Urinary bladder (tissue), 3 donors: ENCODE measurements at regions not wholly inside any gene's neighbourhood (a gene's known extent, or its start where the extent isn't known, plus 50 kb on each side); places are given as distances from the start of the nearest gene placed in this dataset.

Experiments used
- DNase-seq: peaks from one replicate; pipeline ENCODE4 v3.0.0-alpha.2; 2015; ENCODE audit errors: extremely low spot score
- H3K27ac ChIP-seq: one replicate; pipeline ENCODE4 v1.5.1; 2013; ENCODE audit warnings: low read depth, mild to moderate bottlenecking, moderate library complexity
- H3K36me3 ChIP-seq: one replicate; pipeline ENCODE4 v1.6.1; 2013; ENCODE audit warnings: mild to moderate bottlenecking, moderate library complexity; ENCODE audit not compliant: insufficient read depth
- H3K4me1 ChIP-seq: one replicate; pipeline ENCODE4 v1.6.1; 2013; ENCODE audit warnings: mild to moderate bottlenecking, moderate library complexity; ENCODE audit not compliant: insufficient read depth
- H3K4me3 ChIP-seq: one replicate; pipeline ENCODE4 v1.5.1; 2013; ENCODE audit warnings: low read depth, low read length
- WGBS: extraction: QIAGEN DNeasy Blood & Tissue Kit; methylation state at CpG from one replicate; pipeline ENCODE4 v1.1.7; 2013; 5-methylcytosine and 5-hydroxymethylcytosine counted together
- donor health status: healthy with polysubstance abuse.
- donor health status: healthy.

GRCh38 chr10:25661632-25662031, 272.4 kb upstream of the MYO3A start:
- Histone ChIP-seq H3K36me3 (no peaks in the 10 kb centered on the region), H3K4me1 (no peaks in the 10 kb centered on the region), H3K27ac (no peak overlapping the region), H3K4me3 (no peak overlapping the region)
- no peak for DNase-seq
- 39% methylated on average over 3 of the region's 3 CpGs for WGBS

DNA sequence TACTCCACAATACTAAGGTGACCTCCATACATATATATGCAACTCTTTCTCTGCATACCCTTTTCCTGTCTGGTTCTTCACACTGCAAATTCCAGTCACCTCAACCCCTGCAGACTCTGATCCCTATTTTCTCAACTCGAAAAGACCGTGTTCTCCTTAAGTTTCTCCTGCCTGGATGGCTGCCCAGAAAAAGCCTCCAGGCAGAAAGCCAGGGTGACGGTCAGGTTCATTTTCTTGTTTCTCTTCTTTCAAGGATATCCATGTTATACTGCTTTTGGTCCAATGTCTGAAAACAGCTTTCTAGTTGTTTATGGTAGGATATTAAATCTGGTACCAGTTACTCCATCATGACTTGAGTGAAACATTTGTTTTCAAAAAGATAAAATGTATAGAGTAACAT, 267.8 kb upstream of the MYO3A start:
- Histone ChIP-seq H3K27ac (no peak overlapping the region), H3K4me3 (no peak overlapping the region), H3K4me1 (no peaks in the 10 kb centered on the region), H3K36me3 (no peaks in the 10 kb centered on the region)
- WGBS: 23% methylated on average over 3 of the region's 3 CpGs
- DNase-seq: no peak

- no peak for DNase-seq
- H3K4me1 ChIP-seq: no peaks in the 10 kb centered on the region
- no peak overlapping the region for H3K4me3 ChIP-seq
- H3K36me3 ChIP-seq: no peaks in the 10 kb centered on the region
- no peak overlapping the region for H3K27ac ChIP-seq
- WGBS: 87% methylated on average over 7 of the region's 7 CpGs
These were observed 258.8 kb upstream of the MYO3A start for GRCh38 chr10:25675204-25675603.

DNA sequence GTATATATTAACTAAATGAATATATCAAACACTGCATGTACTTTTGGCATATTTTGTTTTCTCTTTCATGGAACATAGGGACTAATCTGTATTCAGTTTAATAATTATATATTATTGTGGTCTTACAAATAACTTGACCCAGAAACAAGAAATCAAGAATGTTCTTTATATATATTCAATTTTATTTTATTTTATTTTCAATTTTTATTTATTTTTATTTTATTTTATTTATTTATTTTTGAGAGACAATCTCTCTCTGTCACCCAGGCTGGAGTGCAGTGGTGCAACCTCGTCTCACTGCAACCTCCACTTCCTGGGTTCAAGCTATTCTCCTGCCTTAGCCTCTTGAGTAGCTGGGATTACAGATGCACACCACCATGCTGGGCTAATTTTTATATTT, 258.4 kb upstream of the MYO3A start:
- DNase-seq: no peak
- H3K4me1 ChIP-seq: no peaks in the 10 kb centered on the region
- no peak overlapping the region for H3K4me3 ChIP-seq
- no peaks in the 10 kb centered on the region for H3K36me3 ChIP-seq
- no peak overlapping the region for H3K27ac ChIP-seq
- WGBS: 86% methylated on average over 1 of the region's 1 CpG

DNA sequence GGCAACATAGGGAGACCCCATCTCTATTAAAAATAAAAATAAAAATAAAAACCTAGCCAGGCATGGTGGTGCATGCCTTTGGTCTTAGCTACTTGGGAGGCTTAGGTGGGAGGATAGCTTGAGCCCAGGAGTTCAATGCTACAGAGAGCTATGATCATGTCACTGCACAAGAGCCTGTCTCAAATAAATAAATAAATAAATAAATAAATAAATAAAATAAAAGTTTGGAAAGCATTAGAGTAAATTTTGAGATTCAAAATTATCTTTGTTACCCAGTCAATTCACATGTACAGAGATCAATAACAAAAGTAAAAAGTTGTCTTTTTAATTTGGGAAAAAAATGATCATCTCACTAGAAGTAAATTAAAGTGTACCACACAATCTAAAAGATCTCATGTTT, 255.8 kb upstream of the MYO3A start:
- Histone ChIP-seq H3K27ac (no peak overlapping the region), H3K36me3 (no peaks in the 10 kb centered on the region), H3K4me3 (no peak overlapping the region), H3K4me1 (no peaks in the 10 kb centered on the region)
- DNase-seq: no peak

DNA sequence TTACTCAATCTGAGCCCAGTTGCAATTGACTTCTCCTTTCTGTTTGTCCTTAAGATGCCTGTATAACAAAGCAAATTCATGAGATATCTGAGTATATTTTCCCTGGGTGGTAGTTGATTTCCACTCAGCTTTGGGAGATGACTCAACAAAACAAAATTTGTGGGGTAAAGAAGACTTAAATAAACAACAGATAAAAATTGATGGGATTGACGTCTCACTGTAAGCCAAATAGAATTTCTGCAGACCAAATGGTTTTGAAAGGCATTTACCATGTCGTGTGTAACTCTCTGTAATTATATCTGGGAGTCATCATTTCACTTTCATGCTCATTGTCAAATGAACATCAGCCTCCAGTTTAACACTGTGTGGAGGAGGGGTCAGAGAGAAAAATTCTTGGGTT, 255.4 kb upstream of the MYO3A start:
- Histone ChIP-seq H3K4me3 (no peak overlapping the region), H3K27ac (no peak overlapping the region)
- WGBS: 32% methylated on average over 2 of the region's 2 CpGs

DNA sequence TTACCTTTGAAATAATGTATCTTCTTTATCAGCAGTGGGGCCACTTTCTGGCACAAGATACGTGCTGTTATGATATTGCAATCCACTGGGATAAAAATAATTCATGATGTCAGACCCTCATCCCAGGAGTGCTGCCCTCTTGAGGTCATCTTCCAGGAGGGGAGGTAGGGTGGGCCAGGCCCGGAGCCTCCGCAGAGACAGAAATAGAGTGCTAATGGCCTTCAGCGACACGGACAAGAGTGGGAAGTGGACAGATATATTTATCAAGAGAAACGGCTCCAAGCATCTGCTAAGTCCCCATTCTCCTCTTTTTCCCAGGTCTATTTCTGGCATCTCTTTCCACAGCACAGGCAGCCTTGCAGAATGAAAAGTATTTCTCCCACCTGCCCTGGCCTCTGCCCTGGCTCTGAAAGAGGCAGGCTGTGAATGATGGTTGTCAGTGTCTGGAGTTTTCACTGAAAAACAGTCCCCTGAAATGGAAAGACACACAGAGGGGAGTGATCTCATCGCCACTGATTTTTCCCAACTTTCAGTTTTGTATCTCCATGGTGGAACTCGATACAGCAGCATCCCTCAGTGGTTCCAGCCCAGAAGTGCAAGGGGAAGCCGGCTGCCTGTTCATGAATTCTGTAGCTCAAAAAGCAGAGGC, 251.7 kb upstream of the MYO3A start:
- Histone ChIP-seq H3K4me1 (no peaks in the 10 kb centered on the region), H3K27ac (no peak overlapping the region), H3K36me3 (no peaks in the 10 kb centered on the region), H3K4me3 (peak overlapping the region; percentile 4)
- no peak for DNase-seq
- 19% methylated on average over 9 of the region's 9 CpGs for WGBS

More for the DNA sequence above, 255.4 kb upstream of the MYO3A start:
- no peaks in the 10 kb centered on the region for H3K36me3 ChIP-seq
- DNase-seq: no peak
- no peaks in the 10 kb centered on the region for H3K4me1 ChIP-seq

GRCh38 chr10:25683344-25683743, 250.7 kb upstream of the MYO3A start:
- H3K36me3 ChIP-seq: no peaks in the 10 kb centered on the region
- no peak overlapping the region for H3K4me3 ChIP-seq
- 83% methylated on average over 4 of the region's 4 CpGs for WGBS
- H3K4me1 ChIP-seq: no peaks in the 10 kb centered on the region
- H3K27ac ChIP-seq: no peak overlapping the region
- no peak for DNase-seq

DNA sequence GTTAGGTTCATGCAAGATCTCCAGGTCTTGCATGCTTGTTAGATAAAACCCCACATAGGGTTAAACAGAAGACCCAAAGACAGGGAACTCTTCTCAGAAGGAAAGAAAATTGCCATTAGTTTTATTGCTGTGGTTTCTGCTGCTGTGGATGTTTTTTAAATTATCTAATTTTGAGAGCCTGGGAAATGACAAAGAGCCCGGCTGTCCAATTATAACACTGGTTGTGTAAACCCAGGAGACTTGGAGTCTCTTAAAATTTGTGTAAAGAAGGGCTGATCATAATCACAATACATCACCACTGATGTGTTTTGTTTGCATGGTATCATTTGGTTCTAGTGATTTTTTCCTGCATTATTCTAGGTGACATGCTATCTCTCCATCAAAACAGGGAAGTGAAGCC, 246.5 kb upstream of the MYO3A start:
- Histone ChIP-seq H3K36me3 (no peaks in the 10 kb centered on the region), H3K4me3 (no peak overlapping the region), H3K4me1 (no peaks in the 10 kb centered on the region), H3K27ac (no peak overlapping the region)
- WGBS: 65% methylated on average over 1 of the region's 1 CpG
- no peak for DNase-seq

DNA sequence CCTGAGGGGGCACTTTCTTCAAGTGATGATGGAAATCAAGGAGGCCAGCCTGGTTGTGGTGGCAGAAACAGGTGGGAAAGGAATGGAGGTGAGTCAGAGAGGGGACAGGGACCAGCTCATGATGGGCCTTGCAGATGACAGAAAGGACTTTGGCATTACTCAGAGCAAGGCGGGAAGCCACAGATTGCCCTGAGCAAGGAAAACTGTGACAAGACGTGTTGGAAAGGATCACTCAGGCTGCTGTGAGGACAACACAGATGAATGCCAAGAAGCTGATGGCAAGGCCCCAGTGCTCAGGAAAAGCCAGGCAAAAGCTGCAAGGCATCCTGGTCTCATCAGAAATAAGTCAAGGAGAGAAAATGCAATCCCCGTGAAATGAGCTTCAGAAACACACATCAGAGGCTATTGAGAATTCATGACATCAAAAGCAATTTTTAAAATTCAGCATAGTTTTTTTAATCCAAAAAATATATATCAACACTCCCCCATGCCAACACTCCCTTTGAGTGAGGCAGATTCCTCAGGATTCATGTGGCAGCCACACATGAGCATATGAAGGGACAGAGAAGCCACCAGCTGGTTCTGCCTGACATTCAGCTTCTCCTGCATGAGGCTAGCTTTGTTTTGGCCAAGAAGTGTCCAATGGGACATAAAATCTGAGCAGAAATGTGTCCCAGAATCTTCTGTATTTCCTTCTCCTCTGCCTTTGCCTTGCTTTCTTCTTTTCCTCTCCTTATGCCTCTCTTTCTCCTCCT, 244.5 kb upstream of the MYO3A start:
- H3K4me1 ChIP-seq: no peaks in the 10 kb centered on the region
- DNase-seq: no peak
- no peak overlapping the region for H3K4me3 ChIP-seq
- H3K36me3 ChIP-seq: no peaks in the 10 kb centered on the region
- 83% methylated on average over 3 of the region's 3 CpGs for WGBS
- no peak overlapping the region for H3K27ac ChIP-seq

GRCh38 chr10:25692761-25693160, 241.3 kb upstream of the MYO3A start:
- no peak overlapping the region for H3K27ac ChIP-seq
- H3K4me3 ChIP-seq: no peak overlapping the region
- H3K4me1 ChIP-seq: no peaks in the 10 kb centered on the region
- WGBS: 26% methylated on average over 2 of the region's 2 CpGs
- no peaks in the 10 kb centered on the region for H3K36me3 ChIP-seq
- DNase-seq: no peak

GRCh38 chr10:25694206-25694933, 239.7 kb upstream of the MYO3A start:
- 95% methylated on average over 15 of the region's 15 CpGs for WGBS

GRCh38 chr10:25694971-25695370, 239.1 kb upstream of the MYO3A start:
- H3K4me3 ChIP-seq: no peak overlapping the region
- WGBS: 72% methylated on average over 3 of the region's 3 CpGs
- DNase-seq: no peak
- H3K36me3 ChIP-seq: no peaks in the 10 kb centered on the region
- no peaks in the 10 kb centered on the region for H3K4me1 ChIP-seq
- H3K27ac ChIP-seq: no peak overlapping the region

More at GRCh38 chr10:25694206-25694933, 239.7 kb upstream of the MYO3A start:
- DNase-seq: no peak
- Histone ChIP-seq H3K4me3 (no peak overlapping the region), H3K36me3 (no peaks in the 10 kb centered on the region), H3K27ac (no peak overlapping the region), H3K4me1 (no peaks in the 10 kb centered on the region)

GRCh38 chr10:25695586-25695985, 238.4 kb upstream of the MYO3A start:
- Histone ChIP-seq H3K4me1 (no peaks in the 10 kb centered on the region), H3K27ac (no peak overlapping the region), H3K36me3 (no peaks in the 10 kb centered on the region), H3K4me3 (no peak overlapping the region)
- 93% methylated on average over 3 of the region's 3 CpGs for WGBS
- DNase-seq: no peak
